GM19438 (cell line): ENCODE measurements at regions not wholly inside any gene's neighbourhood (a gene's known extent, or its start where the extent isn't known, plus 50 kb on each side); places are given as distances from the start of the nearest gene placed in this dataset.

Source experiments
- ATAC-seq: cut with Tn5 transposase; IDR thresholded peaks from one replicate; pipeline ENCODE4 v1.9.1; 2021; ENCODE audit warnings: low read depth; ENCODE audit not compliant: unreplicated experiment

GRCh38 chr5:93186076-93186682 is 394.8 kb downstream of the NR2F1-AS1 start:
- ATAC-seq = no peak

- ATAC-seq = no peak
Observed at GRCh38 chr5:93184041-93184440, 397.0 kb downstream of the NR2F1-AS1 start.

GRCh38 chr5:93179466-93179865 is 401.6 kb downstream of the NR2F1-AS1 start:
- no peak for ATAC-seq

- ATAC-seq = no peak
Observed at GRCh38 chr5:93174930-93175329, 406.1 kb downstream of the NR2F1-AS1 start.

- no peak for ATAC-seq
Observed at GRCh38 chr5:93165559-93165958, 415.5 kb downstream of the NR2F1-AS1 start.

- ATAC-seq = no peak
Observed at GRCh38 chr5:93164690-93165089, 416.3 kb downstream of the NR2F1-AS1 start.

- no peak for ATAC-seq
Observed at GRCh38 chr5:93163010-93163663, 417.9 kb downstream of the NR2F1-AS1 start.

GRCh38 chr5:93161661-93162654 is 419.1 kb downstream of the NR2F1-AS1 start:
- ATAC-seq = no peak

- no peak for ATAC-seq
Observed at GRCh38 chr5:93158841-93159240, 422.2 kb downstream of the NR2F1-AS1 start.

GRCh38 chr5:93156566-93156965 is 424.5 kb downstream of the NR2F1-AS1 start:
- no peak for ATAC-seq

GRCh38 chr5:93154535-93154934 is 426.5 kb downstream of the NR2F1-AS1 start:
- no peak for ATAC-seq

- ATAC-seq = no peak
Observed at GRCh38 chr5:93153461-93153860, 427.6 kb downstream of the NR2F1-AS1 start.

GRCh38 chr5:93151896-93152295 is 429.1 kb downstream of the NR2F1-AS1 start:
- ATAC-seq = no peak

- no peak for ATAC-seq
Observed at GRCh38 chr5:93151121-93151520, 429.9 kb downstream of the NR2F1-AS1 start.

- ATAC-seq = no peak
Observed at GRCh38 chr5:93150311-93151012, 430.6 kb downstream of the NR2F1-AS1 start.

GRCh38 chr5:93145767-93146166 is 435.3 kb downstream of the NR2F1-AS1 start:
- ATAC-seq = no peak

- no peak for ATAC-seq
Observed at GRCh38 chr5:93145019-93145418, 436.0 kb downstream of the NR2F1-AS1 start.

GRCh38 chr5:93141969-93142368 is 439.1 kb downstream of the NR2F1-AS1 start:
- ATAC-seq = no peak

- no peak for ATAC-seq
Observed at GRCh38 chr5:93130624-93131490, 450.2 kb downstream of the NR2F1-AS1 start.

GRCh38 chr5:93126634-93127033 is 454.4 kb downstream of the NR2F1-AS1 start:
- no peak for ATAC-seq
